HG03045 (cell line): ENCODE measurements at regions not wholly inside any gene's neighbourhood (a gene's known extent, or its start where the extent isn't known, plus 50 kb on each side); places are given as distances from the start of the nearest gene placed in this dataset.
"Not testable (repeated sequence)": the region's sequence is repeated elsewhere in the genome, so short reads cannot be mapped to it uniquely, and the experiment has no call there.

Experiments
- ATAC-seq: cut with Tn5 transposase; IDR thresholded peaks from one replicate; pipeline ENCODE4 v1.9.1; 2021; ENCODE audit warnings: mild to moderate bottlenecking, moderate library complexity; ENCODE audit not compliant: unreplicated experiment

DNA sequence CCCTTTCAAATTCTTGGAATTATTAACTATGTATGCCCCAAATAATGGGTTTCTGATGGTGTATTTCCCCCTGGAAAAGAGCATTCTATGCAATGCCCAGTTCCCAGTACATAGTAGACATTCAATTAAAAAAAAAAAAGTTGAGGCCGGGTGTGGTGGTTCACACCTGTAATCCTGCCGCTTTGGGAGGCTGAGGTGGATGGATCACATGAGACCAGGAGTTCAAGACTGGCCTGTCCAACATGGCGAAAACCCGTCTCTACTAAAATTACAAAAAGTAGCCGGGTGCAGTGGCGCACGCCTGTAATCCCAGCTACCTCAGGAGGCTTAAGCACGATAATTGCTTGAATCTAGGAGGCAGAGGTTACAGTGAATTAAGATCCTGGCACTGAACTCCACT lies 83.3 kb upstream of the ZNF217 start:
- no peak for ATAC-seq

- no peak for ATAC-seq
Measured at GRCh38 chr20:53676519-53676822, 82.8 kb upstream of the ZNF217 start.

GRCh38 chr20:53672484-53673129 lies 79.0 kb upstream of the ZNF217 start:
- no peak for ATAC-seq

DNA sequence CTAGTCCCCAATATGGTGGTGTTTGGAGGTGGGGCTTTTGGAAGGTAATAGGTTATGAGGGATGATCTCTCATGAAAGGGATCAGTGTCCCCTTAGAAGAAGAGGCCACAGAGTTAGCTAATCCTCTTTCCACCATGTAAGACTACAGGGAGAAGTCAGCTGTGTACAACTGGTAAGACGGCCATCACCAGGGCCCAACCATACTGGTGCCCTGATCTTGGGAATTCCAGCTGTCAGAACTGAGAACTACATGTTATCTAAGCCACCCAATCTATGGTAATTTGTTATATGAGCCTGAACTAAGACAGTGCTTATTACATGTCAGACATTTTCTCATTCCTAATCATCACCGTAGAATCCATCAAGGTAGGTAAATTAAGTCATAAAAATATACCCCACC lies 77.7 kb upstream of the ZNF217 start:
- no peak for ATAC-seq

DNA sequence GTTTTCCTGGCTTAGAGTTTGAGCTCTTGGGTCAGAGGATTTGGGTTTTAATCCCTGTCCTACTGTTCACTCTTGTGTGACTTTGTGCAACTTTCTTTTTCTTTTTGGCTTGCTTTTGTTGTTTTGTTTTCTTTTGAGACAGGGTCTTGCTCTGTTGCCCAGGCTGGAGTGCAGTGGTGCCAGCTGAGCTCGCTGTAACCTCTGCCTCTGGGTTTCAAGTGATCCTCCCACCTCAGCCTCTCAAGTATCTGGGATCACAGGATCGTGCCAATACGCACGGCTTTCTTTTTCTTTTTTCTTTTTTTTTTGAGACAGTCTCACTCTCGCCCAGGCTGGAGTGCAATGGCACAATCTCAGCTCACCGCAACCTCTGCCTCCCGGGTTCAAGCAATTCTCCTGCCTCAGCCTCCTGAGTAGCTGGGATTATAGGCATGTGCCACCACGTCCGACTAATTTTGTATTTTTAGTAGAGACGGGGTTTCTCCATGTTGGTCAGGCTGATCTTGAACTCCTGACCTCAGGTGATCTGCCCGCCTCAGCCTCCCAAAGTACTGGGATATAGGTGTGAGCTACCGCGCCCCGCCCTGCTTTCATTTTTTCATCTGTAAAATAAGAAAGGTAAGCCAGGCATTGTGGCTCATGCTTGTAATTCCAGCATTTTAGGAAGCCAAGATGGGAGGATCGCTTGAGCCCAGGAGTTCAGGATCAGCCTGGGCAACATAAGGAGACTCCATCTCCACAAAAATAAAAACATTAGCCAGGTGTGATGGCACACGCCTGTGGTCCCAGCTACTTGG lies 76.1 kb upstream of the ZNF217 start:
- ATAC-seq: not testable (repeated sequence)

GRCh38 chr20:53668992-53669391 lies 75.4 kb upstream of the ZNF217 start:
- ATAC-seq: no peak

GRCh38 chr20:53666144-53666543 lies 72.5 kb upstream of the ZNF217 start:
- no peak for ATAC-seq

DNA sequence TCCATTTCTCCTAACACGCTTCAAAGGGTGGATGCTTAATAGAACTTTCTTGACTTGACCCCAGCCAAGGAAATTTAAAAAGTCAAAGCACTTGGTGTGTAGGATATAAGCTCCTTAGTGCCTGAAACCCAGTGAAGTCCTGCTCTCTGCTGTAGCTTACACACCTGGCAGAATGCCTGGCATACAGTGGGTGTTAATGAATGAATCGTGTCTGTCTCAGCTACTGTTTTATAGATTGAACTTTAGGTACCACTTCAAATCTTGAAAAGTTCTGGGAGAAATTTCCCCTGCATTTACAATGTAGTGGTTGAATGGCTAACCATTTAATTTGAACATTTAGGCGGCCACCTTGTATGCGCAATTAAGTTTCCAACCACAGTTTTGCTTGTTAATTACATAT lies 70.5 kb upstream of the ZNF217 start:
- ATAC-seq: no peak

- ATAC-seq: not testable (repeated sequence)
Measured at GRCh38 chr20:53663521-53663920, 69.9 kb upstream of the ZNF217 start.

DNA sequence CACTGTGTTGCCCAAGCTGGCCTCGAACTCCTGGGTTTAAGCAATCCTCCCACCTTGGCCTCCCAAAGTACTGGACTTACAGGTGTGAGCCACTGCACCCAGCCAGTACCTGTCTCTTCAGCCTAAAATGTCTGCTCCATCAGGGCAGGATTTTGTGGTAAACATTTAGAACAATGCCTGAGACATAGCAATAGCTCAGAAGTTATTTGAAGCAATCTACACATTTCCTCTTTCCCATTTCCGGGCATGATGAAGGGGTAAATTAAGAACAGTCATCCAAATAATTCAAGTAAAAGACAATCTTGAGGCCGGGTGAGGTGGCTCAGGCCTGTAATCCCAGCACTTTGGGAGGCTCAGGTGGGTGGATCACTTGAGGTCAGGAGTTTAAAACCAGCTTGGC lies 69.0 kb upstream of the ZNF217 start:
- no peak for ATAC-seq

DNA sequence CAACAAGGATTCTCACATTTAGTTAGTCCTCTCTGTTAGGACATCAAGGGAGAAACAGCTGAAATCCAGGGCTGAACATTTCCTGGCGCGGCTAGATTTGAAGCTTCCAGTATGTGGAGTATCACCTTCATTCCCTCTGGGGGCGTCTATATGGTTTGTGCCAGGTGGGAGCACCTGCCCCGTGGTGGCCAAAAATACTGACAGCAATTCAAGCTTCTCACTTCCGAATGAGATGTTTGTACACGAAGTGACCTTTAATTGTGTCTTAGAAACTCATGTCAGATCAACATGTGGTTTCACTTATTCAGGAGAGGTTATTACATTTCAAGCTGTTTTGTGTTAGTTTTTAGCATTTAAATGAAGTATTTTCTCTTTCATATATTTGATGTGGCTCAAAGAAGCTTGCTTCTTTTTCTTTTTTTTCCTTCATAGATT lies 67.3 kb upstream of the ZNF217 start:
- ATAC-seq: no peak

- ATAC-seq: no peak
Measured at GRCh38 chr20:53660078-53660909, 66.7 kb upstream of the ZNF217 start.

GRCh38 chr20:53658973-53659372 lies 65.3 kb upstream of the ZNF217 start:
- ATAC-seq: no peak

DNA sequence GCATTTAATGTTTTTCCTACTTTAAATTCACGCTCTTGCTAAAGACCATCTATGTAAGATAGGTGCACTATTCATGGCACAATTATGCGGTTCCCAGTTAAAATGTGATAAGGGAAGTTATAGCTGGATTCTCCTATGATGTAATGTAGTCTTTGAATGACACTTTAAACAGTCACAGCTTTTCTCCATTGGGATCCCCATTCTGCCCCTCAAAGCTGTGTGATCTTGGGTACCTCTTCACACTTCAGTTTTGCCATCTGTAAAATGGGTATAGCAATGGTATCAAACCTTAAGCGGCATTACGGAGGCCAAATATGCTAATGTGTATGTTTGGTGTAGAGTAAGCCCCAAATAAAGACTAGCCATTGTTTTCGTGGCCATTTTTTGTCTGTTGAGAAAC lies 64.7 kb upstream of the ZNF217 start:
- ATAC-seq: no peak

DNA sequence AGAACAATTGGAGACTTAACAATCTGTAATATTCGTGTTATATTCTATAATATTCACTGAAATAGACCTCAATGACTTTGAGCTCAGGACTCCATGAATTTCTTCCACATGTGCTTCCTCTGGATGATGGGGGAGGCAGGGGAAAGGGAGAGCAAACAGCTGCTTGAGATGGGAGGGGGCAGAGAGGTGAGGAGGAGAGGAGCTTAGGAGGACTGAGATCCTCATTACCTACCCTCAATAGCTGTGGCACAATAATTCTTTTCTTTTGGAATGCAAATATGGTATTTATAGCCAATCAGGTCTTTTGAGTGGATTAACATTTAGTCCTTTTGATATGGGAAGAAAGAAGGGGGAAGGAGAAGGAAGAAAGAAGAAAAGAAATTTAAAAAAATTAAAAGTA lies 64.1 kb upstream of the ZNF217 start:
- no peak for ATAC-seq

DNA sequence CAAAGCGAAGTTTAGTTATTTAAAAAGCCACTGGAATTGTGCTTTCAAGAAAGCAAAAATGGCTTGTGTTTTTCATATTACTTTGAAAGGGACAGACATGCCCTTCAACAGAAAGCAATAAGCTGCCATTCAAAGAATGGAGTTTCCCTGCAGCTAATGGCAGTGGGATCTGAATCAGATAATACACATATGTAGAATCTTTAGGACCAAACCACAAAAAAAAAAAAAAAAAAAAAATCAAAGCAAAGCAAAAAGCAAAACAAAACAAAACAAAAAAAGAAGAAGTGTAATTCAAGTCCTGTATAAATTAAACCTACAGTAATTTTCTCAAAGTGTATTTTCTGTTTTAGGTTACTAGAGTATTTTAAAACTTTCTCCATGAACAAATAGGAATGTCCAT lies 63.6 kb upstream of the ZNF217 start:
- no peak for ATAC-seq

DNA sequence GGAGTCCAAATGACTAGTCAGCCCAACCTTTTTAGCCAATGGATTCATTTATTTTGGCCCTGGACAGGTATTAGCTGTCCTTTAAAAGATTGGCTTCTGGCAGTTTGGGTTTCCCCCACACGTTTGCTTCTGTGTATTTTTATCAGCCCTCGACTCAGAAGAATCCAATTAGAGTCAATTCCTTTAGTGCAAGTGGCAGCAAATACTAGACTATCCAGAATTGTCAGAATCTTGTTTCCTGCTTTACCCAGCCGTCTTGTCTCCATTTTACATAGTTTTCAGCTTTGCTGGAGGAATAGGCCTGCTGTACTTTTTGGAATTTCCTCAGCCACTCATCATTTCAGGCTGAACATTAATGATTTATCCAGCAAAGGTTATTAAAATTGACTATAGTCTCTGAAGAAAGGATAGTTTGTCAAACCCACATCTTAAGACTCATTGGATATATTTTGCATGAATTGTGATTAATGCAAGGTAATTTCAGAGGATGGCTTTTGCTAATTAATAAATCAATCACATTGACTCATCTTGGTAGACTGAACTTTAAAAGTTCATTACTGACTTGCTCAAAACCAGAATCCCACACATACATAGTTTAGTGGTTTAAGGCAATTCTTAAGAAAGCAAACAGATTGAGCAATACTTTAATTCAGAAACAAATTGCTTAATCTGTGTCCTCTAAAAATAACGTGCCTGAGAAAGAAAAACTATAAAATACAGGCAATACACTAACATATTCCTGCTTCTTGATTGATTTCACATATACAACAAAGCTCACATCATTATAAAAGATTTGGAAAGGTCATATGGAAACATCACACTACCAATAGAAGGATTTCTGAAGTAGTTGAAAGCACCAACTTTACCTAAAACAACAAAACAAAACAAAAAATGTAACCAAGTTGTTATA lies 62.9 kb upstream of the ZNF217 start:
- ATAC-seq: no peak

GRCh38 chr20:53655625-53656292 lies 62.1 kb upstream of the ZNF217 start:
- ATAC-seq: no peak

- ATAC-seq: no peak
Measured at GRCh38 chr20:53654932-53655624, 61.4 kb upstream of the ZNF217 start.

GRCh38 chr20:53654521-53654920 lies 60.9 kb upstream of the ZNF217 start:
- ATAC-seq: not testable (repeated sequence)
